ENCODE measurements at regions not wholly inside any gene's neighbourhood (a gene's known extent, or its start where the extent isn't known, plus 50 kb on each side); places are given as distances from the start of the nearest gene placed in this dataset.

GRCh38 chrX:13144927-13145655 is 100.7 kb upstream of the FAM9C start:
- DNase-seq = no peak

- no peak for DNase-seq
Measured at GRCh38 chrX:13142891-13143290, 98.5 kb upstream of the FAM9C start.

GRCh38 chrX:13140007-13140406 is 95.6 kb upstream of the FAM9C start:
- DNase-seq = no peak

GRCh38 chrX:13131396-13132137 is 87.1 kb upstream of the FAM9C start:
- no peak for DNase-seq

DNA sequence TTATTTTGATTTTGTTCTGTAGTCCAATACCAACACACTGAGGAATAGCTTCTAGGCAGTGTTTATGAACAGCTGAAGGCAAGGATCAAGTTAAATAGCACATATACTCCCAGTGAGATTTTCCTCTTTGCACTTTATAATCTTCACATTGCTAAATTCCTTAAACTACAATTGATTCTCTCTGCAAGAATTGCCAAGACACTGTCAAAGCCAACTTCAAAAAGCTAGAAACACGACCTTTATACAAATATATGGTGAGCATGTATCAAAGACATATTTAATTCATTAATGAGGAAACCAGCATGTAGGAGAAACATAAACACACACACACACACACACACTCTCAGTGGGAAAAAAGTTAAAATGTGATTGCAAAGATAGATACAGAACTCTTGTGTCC is 86.4 kb upstream of the FAM9C start:
- no peak for DNase-seq

DNA sequence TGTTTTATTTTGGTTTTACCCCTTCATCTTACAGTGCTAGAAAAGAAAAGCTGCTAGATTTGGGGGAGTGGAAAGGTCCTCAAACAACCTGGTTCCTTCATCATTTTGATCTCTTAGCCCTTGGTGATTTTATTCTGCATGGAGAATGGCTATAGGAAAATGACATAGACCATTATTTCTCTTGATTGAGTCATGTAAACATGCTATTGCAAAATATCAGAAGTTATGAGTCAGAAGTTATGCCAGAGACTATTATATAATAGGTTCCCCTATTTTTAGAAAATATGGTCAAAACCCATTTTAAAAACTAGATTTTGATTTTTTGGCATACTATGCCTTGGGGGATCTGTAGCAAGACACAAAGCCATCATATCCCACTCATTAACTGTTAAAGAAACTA is 83.7 kb upstream of the FAM9C start:
- no peak for DNase-seq

DNA sequence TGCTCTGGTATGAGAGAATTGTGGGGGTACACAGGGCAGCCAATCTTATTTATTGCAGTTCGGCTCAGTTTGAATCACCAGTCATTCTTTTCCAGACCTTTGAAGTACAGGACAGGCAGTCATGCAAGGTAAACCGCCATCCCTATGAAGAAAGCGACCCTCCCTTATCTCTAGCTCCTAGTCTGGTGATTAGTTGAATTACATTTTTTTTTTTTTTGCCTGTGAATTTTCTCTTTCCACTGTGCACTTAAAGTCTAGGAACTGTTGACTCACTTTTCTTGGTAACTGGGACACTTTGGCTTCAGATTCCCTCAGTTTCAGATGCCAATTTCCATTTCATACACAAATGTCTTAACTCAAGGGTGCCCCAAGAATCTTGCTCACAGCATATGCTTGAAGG is 82.4 kb upstream of the FAM9C start:
- no peak for DNase-seq

- DNase-seq = no peak
Measured at GRCh38 chrX:13125188-13125587, 80.8 kb upstream of the FAM9C start.

- no peak for DNase-seq
Measured at GRCh38 chrX:13123857-13124345, 79.5 kb upstream of the FAM9C start.

DNA sequence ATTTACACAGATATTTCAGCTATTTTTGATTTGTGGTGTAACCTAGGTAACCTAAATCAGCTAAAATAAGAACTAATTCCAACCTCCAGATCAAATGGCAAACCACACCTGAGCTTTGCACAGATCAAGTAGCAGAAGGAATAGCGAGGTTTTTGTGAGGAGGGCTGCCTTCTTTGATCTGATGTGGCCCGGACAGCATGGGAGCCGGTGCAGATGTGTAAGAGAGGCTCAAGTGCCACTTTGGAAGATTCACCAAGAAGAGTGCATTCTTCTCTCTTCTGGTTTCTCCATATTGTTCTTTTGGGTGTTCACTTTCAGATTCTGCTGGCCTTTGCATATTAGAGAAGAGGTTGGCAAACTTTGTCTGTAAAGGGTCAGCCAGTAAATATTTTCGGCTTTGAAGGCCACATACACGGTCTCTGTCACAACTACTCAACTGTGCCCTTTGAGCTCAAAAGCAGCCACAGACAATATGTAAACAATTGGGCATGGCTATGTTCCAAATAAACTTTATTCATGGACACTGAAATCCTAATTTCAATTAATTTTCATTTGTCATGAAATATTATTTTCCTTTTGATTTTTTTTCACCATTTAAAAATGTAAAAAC is 78.9 kb upstream of the FAM9C start:
- no peak for DNase-seq

GRCh38 chrX:13121020-13121555 is 76.7 kb upstream of the FAM9C start:
- no peak for DNase-seq

DNA sequence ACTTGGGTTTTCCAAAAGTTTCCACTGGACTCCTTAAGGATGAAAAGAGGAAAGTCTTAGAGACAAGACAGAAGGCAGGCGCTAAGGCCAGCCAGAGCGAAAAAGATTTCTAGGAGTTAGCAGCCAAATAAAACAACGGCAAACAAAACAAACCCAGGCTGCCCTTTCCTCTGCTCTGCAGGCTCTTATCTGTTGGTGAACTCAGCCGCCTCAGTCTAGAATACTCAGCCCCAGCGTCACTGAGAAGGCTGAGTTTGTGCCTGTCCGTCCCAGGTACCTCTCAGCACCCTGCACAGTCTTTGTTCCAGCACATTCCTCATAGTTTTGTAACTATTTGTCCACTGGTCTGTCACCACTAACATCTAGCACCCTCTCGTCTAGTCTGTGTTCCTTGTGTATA is 75.6 kb upstream of the FAM9C start:
- no peak for DNase-seq

DNA sequence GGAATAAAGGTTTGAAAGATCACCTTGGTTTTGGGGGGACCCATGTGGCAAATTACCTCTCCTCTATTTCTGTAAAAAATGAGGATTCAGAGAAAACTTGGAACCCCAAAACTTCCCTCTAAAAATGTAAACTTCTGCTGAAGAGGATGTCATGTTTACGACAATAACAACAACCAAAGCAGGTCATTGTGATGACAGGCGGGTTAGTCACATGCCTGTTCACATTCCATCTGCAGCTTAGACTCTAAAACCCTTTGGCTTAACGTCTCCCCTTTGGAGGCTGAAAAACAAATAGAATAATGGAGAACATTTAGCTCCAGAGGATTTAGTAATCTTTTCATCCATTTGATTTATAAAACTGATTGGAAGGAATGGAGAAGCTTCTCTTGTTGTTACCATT is 75.0 kb upstream of the FAM9C start:
- DNase-seq = no peak

GRCh38 chrX:13115146-13115855 is 70.9 kb upstream of the FAM9C start:
- DNase-seq = no peak

GRCh38 chrX:13112499-13112898 is 68.1 kb upstream of the FAM9C start:
- DNase-seq = no peak

GRCh38 chrX:13110433-13111324 is 66.3 kb upstream of the FAM9C start:
- no peak for DNase-seq

- no peak for DNase-seq
Measured at GRCh38 chrX:13109817-13110216, 65.4 kb upstream of the FAM9C start.

DNA sequence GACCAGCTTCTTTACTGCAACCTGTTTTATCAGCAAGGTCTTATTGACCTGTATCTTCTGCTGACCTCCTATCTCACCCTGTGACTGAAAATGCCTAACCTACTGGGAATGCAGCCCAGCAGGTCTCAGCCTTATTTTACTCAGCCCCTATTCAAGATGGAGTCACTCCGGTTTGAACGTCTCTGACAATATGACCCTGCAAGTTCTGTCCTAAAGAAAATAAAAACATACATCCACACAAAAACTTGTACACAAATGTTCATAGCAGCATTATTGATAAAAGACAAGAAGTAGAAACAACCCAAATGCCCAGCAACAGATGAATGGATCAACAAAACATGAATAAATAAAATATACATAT is 59.5 kb upstream of the FAM9C start:
- DNase-seq = no peak

GRCh38 chrX:13103188-13103913 is 58.9 kb upstream of the FAM9C start:
- DNase-seq = no peak

DNA sequence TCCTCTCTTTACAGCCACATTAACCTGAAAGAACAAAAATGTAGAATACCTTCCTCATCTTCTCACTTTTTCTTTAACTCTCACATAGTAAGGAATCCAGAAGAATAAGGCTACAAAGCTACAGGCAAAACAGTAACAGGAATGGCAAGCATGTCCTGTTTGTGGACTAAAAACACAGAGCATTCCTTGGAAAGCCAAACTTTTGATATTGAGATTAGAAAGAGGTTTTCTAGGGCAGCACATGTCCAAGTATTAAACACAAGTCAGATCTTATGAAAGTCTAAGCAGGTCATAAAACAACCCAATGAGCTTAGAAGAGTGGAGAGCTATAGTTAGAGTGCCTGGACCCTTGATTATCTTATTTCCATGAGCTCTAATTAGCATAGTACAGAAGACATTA is 58.2 kb upstream of the FAM9C start:
- DNase-seq = no peak

DNA sequence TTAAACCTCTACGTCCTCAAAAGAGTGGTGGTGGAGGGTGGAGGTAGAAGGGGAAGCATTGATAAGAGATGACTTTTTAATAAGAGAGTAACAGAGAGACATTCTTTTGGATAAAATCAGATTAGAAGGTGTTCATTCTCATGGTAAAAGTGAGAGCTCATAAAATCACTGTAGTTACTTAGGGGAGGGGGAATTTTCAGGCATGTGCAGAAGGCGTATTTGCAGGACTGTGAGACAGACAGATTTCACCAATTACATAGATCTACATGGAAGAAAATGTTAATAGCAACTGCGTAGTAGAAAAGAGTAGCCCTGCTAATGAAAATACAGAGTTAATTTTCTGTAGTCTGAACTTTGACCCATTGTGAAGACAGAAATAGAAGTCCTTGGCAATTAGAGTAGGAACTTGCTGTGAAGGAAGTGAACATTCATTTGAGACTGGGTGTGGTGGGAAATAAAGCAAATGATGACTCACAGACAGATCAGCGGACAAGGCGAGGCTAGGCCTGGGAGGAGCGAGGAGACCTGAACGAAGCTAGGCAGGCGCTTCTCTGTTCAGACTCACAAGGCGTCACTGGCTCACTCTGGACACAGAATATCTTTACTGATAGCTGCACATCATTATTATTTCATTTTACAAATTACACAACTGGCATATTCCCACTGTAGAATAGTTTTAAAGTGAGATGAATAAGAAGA is 57.2 kb upstream of the FAM9C start:
- DNase-seq = no peak

All from NCI-H1092 treated with DMSO at 0.1 percent for 48 hours (cell line).